ENCODE measurements at regions not wholly inside any gene's neighbourhood (a gene's known extent, or its start where the extent isn't known, plus 50 kb on each side); places are given as distances from the start of the nearest gene placed in this dataset.

DNA sequence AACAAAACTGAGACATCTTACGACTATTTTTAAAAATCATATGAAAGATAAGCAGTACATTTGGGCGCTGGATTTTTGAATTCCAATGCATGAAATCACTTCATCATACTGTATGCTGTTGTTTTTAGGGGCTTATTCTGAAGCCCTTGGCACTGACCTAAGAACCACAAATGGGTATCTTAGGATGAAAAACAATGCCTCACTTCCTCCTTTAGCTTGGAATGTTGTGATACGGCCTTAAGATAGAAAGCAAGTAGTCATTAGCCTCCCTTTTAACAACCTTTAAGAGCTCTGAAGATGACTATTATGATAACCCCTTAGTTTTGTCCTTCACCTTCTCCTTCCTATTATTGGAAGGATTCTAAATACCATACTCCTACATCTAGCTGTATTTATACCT lies 289.8 kb downstream of the ARPP21 start:
- ChIA-PET POLR2A (no interaction called here), CTCF (interaction anchor here (1.6 to 2.2 kb wide), 2 partner anchors 17 to 21 kb away, joined by 8 to 12 read pairs; no protein-coding TSS in a partner anchor)
- Histone ChIP-seq H3K27ac (ENCODE audit: insufficient read depth, low read depth, low read length) (peak overlapping the region; percentile 3), H3K36me3 (ENCODE audit: control insufficient read depth in 2 of 2, extremely low read depth in 1 of 2, insufficient read depth in 2 of 2, low read length in 2 of 2) (no peaks in the 10 kb centered on the region), H3K27me3 (ENCODE audit: control insufficient read depth in 2 of 2, insufficient read depth in 2 of 2, low read length in 2 of 2) (no peaks in the 10 kb centered on the region), H3K4me2 (ENCODE audit: insufficient read depth, low read length) (peak overlapping the region; percentile 49), H3K79me2 (ENCODE audit: control insufficient read depth, insufficient read depth, low read length) (no peaks in the 10 kb centered on the region), H3K9me1 (replicated peaks; ENCODE audit: control insufficient read depth, extremely low read depth, insufficient read depth, low read length) (no peaks in the 10 kb centered on the region), H4K20me1 (replicated peaks; ENCODE audit: control insufficient read depth, extremely low read depth, insufficient read depth, low read length) (no peaks in the 10 kb centered on the region), H3K9me3 (replicated peaks; ENCODE audit: control insufficient read depth, insufficient read depth, low read length) (no peaks in the 10 kb centered on the region), H3K9ac (replicated peaks; ENCODE audit: extremely low read depth, insufficient read depth, low read length) (no peak overlapping the region), H3K4me3 (replicated peaks in 1 of 3; ENCODE audit: insufficient read depth in 1 of 3, low read depth in 1 of 3, low read length in 3 of 3) (no peak overlapping the region), H3K4me1 (ENCODE audit: control insufficient read depth, extremely low read depth, insufficient read depth, low read length) (peaks cover 56% of the 10 kb centered on the region), H2AFZ (ENCODE audit: low read depth, low read length) (no peak overlapping the region)
- FAIRE-seq (peak; percentile 78), DNase-seq (ENCODE audit: low read depth, low spot score) (peak; percentile 74)
- TF ChIP-seq FOS (IDR thresholded peaks at IDR 0.05; ENCODE audit: borderline replicate concordance, insufficient read depth, low read length) (peak; percentile 91), POLR2A (IDR thresholded peaks at IDR 0.05; ENCODE audit: low read depth, low read length) (no peak), GATA2 (IDR thresholded peaks at IDR 0.05; ENCODE audit: insufficient read depth, insufficient read length, low read depth, low read length) (peak; percentile 100), POLR2AphosphoS5 (IDR thresholded peaks at IDR 0.05; ENCODE audit: insufficient read depth, low read depth, low read length) (peak; percentile 92), JUN (IDR thresholded peaks at IDR 0.05; ENCODE audit: borderline replicate concordance, insufficient read depth, insufficient read length, low read depth) (peak; percentile 83), EZH2 (IDR thresholded peaks at IDR 0.05; ENCODE audit: borderline replicate concordance, low read depth, low read length, severe bottlenecking) (no peak), MYC (IDR thresholded peaks at IDR 0.05; ENCODE audit: low read depth, low read length) (no peak)
- TF ChIP-seq, protein P1, sequence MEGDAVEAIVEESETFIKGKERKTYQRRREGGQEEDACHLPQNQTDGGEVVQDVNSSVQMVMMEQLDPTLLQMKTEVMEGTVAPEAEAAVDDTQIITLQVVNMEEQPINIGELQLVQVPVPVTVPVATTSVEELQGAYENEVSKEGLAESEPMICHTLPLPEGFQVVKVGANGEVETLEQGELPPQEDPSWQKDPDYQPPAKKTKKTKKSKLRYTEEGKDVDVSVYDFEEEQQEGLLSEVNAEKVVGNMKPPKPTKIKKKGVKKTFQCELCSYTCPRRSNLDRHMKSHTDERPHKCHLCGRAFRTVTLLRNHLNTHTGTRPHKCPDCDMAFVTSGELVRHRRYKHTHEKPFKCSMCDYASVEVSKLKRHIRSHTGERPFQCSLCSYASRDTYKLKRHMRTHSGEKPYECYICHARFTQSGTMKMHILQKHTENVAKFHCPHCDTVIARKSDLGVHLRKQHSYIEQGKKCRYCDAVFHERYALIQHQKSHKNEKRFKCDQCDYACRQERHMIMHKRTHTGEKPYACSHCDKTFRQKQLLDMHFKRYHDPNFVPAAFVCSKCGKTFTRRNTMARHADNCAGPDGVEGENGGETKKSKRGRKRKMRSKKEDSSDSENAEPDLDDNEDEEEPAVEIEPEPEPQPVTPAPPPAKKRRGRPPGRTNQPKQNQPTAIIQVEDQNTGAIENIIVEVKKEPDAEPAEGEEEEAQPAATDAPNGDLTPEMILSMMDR (IDR thresholded peaks at IDR 0.05; ENCODE audit: extremely low read depth in 1 of 2, insufficient read depth in 1 of 2, low read depth in 1 of 2, low read length in 2 of 2) = no peak
- TF ChIP-seq, protein P2, sequence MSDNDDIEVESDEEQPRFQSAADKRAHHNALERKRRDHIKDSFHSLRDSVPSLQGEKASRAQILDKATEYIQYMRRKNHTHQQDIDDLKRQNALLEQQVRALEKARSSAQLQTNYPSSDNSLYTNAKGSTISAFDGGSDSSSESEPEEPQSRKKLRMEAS (IDR thresholded peaks at IDR 0.05; ENCODE audit: insufficient read depth, insufficient read length) = no peak
- intact Hi-C loops (cut with micrococcal nuclease) = no loop called here
- dilution Hi-C loops (cut with MboI; ENCODE audit: extremely low pct_ligation_motif_present, low sequenced_read_pairs) = no loop called here
- BruUV-seq (replicated peaks) = no TSS peak
